ENCODE measurements at regions not wholly inside any gene's neighbourhood (a gene's known extent, or its start where the extent isn't known, plus 50 kb on each side); places are given as distances from the start of the nearest gene placed in this dataset.

DNA sequence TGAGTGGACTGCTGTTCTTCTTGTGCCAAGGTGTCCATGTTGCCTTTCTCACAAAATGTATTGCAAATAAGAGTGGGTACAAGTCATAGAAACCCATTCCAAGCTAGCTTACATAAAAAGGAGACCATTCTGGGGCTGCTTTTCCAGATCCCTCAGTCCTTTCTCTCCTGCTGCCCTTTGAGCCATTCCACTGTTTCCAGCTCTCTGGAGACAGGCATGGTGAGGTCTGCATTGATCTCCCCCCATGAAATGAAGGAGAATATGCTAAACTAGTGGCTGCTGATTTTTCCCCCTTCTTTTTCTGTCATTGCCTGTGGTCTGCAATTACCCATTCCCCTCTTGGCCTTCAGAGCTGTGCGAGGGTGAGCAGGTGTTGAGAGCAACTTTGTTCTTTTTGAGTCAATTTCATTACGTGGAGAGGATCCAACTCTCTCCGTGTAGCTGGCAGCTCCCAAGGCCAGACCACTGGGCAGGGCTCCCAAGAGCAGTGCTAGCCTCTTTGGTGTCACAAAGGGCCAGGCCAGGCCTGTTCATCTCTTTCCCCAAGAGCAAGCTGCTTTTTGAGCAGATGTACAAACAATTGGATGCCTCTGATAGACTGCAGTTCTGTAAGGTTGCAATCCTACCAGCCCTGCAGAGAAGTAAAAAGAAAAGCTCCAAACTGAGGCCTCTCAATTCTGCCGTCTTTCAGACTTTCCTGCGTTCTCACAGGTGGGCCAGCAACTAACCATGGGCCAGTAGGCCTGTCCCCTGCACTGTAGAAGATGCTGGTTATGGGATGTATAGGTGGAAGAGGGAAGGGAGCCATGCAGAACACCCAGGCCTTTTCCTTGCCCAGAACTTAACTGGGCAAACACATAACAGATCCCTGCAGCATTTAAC, 96.1 kb upstream of the ARMC2 start:
- peak in 3 of 14 donors; percentile 10 to 71 (median 33) for DNase-seq

GRCh38 chr6:108752733-108753590, 95.3 kb upstream of the ARMC2 start:
- no peak for DNase-seq

DNA sequence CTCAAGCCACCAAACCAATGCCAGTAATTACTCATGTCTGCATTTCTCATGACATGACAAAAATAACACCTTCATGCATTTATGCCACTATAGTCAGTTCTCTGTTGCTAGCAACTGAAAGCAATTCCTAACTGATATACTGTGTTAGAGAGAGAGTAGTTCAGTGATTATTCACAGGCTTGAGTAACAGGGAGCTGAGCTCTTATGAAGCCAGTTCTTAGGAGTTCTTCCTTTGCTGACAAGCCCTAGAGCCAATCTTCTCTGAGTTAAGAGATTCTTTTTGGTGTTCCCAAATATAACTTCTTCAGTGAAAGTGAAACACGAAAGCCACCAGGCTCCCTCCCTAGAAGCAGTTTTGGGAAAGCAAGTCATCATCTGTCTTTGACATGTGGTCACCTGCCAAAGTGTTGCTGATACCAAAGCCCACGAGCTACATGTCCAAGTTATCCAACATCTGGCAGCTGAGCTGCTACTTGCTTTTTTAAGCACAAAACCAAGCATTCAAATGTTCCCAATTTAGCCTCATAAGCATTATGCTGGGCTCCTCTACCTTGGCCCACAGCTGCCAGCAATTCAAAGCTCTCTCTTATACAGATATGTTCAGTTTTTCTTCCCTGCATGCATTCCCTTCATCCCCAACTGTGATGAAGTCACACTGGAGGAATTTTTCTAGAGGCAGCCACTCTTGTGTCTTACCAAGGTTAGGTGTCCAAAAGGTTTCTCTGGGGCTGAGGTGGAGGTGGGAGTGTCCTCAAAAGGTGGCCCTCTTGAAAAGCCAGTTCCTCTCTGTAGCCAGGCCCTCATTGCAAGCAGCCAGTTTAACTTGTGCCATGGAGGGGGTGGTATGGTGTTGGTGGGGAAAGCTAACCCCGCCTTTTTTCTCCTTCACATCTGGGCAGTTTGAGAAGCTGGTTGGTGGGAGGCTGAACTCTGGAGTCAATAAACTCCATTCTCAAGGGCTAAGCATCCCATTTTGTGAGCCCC, 92.7 kb upstream of the ARMC2 start:
- no peak for DNase-seq

- DNase-seq = no peak
Measured at GRCh38 chr6:108757357-108757756, 90.9 kb upstream of the ARMC2 start.

DNA sequence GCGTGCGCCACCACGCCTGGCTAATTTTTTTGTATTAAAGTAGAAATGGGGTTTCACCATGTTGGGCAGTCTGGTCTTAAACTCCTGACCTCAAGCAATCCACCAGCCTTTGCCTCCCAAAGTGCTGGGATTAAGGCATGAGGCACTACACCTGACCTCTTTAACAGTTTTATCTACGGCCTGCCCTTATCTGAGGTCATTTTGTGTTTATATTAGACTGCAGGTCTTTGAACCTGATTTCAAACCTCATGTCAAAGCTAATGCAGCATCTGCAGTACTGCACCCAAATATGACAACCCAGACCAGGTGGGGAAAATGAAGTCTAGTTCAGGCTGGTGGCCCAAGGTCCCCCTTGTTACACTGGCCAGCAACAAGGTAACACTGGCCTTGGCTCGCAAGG, 89.3 kb upstream of the ARMC2 start:
- DNase-seq = no peak

GRCh38 chr6:108760126-108761050, 87.8 kb upstream of the ARMC2 start:
- DNase-seq = no peak

- DNase-seq = no peak
Measured at GRCh38 chr6:108762394-108762793, 85.8 kb upstream of the ARMC2 start.

DNA sequence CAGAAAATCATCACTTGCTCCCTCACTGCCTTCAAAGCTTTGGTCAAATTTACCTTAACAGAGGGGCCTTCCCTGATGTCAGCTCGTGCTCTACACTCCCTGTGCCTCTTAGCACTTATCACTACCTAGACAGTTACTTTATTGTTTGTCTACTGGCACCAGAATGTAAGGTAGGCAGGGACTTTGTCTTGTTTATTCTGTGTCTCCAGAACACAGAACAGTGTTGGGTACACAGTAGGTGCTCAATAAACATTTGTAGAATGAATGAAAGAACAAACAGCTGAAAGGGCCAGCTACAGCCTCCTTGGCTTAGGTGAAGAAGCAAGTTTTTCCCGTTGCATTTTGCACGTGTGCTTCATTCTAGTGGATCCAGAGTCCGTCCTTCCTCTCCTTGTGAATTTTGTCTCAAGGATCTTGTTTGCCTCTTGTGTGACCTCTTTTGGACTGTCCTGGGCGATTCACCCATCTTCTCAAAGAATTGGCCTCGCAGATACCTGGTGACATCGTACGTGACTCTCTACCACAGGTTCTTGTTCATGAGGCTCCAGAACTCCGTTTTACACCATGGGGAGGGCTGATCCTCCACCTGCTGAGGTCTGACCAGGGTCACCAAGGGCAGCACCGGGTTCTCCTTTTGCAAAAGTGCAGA, 84.2 kb upstream of the ARMC2 start:
- DNase-seq = no peak

GRCh38 chr6:108764580-108764950, 83.7 kb upstream of the ARMC2 start:
- no peak for DNase-seq

DNA sequence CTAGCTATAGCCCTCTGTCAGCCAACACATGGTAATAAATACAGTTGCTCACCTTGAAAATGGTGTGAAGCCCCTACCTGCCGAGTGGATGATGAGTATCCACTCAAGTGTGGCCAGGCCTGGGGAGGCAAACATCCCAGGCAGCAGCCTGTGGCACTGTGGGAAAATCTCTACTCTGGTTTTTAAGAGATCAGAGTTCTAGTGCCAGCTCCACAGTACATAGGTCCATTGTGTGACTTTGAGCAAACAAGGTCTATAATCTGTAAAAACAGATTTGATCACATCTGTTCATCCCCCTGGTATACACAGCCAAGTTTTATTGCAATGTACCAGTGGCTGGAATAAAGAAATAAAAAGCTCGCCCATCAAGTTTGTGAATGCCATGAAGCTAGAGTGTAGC, 82.7 kb upstream of the ARMC2 start:
- DNase-seq = no peak

DNA sequence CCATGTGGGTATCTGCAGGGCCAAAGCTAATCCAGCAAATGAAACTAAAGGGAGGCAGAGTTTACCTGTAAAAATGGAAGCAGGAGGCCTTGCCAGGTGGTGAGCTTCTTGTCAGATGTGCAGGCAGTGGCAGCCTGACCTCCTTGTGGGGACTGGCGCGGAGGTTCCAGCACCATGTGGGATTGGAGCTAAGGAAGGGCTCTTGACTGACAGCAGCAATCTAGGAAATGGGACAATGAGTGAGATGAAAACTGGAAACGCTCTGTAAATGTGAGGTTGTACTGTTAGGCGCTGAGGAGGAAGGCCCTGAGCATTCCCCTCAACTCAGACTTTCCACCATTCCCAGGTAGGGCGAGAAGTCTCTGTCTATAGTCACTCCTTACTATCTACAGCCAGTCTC, 81.8 kb upstream of the ARMC2 start:
- DNase-seq = no peak

DNA sequence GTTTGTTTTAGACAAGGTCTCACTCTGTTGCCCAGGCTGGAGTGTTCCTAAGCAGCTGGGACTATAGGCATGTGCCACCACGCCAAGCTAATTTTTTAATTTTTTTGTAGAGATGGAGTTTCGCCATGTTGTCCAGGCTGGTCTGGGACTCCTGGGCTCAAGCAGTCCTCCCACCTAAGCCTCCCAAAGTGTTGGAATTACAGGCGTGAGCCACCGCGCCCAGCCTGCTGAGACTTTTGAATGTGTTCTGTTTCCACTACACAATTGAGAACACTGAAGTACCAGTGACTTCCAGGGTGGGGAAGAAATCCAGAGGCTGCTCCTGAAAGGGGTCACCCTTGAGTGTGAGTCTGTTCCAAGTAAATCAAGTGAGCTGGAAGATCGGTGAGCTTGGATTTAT, 81.3 kb upstream of the ARMC2 start:
- DNase-seq = no peak

DNA sequence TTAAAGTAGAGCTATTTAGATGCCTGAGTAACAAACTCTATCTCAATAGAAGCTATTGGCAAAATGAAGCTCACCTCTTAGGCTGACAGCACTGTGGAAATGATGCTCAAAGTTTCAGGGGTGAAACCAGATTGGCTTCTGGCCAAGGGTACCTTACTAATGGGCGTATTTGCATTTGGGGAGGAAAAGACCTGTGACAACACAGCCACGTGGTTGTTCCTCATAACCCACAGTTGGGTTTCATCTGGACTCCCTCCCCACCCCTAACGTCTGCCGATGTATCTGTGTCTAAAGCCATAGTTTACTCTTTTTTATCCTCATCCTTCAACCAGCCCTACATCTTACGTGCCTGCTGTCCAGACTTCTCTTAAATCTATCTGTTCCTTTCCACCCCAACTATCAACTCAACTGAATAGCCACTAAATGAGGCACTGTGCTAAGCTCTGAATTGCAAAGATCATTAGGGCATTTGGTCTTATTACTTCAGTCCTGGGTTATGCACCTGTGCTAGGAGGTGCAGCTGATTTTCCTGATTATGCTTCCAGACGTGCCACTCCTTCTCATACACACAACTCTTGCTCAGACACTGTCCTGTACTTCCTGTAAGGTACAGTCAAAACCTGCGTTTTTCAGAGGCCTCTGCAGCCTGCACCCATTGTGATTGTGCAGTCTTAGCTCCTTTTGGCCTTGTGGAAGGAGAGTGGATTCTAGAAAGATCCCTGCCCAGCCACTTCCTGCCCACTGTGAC, 80.6 kb upstream of the ARMC2 start:
- no peak for DNase-seq

- DNase-seq = no peak
Measured at GRCh38 chr6:108768166-108768555, 80.1 kb upstream of the ARMC2 start.

- DNase-seq = no peak
Measured at GRCh38 chr6:108768792-108769524, 79.3 kb upstream of the ARMC2 start.

DNA sequence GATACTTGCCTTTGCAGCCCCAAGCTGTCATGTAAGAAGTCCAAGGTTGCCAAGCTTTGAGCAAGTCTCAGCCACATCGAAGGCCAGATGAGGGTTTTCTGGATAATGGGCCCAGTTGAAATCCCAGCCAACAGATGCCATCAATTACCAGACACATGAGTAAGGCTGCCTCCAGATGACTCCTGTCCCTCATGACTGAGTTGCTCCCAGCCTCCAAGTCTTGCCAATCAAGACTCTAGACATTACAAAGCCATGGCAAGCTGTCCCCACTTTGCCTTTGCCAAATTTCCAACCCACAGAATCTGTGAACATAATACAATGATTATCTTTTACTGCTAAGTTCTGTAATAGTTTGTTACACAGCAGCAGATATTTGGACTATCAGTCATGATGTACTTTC, 76.8 kb upstream of the ARMC2 start:
- no peak for DNase-seq

DNA sequence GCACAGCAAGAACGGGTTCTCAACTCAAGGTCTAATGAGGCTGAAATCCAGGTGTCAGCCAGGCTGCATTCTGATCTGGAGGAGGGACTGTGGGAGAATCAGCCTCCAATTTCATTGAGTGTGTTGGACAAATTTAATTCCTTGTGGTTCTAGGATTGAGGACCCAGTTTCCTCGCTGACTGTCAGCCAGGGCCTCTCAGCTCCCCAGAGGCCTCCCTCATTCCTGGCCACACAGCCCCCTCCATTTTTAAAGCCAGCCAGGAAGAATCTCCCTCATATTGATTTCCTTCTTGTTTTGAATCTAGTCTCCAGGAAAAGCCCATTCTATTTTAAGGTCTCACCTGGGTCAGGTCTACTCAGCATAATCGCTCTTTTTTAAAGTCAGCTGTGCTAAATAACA, 73.7 kb upstream of the ARMC2 start:
- no peak for DNase-seq

DNA sequence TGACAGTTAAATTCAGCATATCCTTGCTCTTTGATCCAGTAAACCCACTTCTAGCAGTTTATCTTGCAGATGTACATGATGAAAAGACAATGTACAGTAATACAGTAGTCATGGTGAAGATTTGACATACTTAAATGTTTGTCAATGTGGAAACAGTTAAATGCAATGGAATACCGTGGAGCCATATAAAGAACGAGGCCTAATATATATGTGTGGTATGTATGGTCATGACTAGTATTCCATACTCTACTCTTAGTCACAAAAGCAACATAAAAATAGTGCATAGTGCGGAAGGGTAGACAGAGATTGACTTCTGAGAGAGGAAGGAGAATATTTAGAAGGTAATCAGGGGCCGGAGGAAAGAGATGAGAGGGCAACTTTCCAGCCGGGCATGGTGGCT, 70.7 kb upstream of the ARMC2 start:
- no peak for DNase-seq

DNA sequence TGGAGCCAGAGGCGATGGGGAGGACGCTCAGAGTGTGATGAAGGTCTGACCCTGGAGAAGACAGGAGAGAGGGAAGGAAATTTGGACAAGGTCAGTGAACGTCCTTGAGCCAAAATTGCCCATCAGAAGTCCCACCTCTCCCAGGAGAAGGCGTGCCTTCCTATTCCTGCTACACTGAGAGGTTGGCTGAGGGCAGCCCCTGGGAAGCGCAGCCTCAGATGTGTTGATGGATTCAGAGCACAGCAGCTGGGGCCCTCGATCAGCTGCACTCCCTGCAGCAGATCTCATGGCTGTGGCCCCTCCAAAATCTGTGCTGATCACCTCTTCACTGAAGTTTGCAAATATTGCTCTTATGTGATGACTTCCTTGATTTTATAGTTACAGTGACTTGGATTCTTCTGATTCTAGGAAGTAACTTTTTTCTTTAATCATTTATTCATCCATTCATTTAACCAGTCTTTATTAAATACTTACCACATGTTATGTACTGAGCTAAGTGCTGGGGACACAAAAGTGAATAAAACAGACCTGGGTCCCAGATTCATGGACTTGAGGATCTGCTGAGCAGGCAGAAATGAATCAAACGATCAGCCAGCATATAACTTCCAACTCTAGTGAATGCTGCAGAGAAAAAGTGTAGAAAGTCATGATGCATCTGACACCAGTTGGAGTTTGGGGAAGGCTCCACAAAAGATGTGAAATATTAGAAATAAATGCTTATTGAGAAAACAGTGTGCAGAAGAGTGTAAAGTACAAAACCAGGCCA, 69.6 kb upstream of the ARMC2 start:
- DNase-seq = no peak
